ENCODE measurements at regions not wholly inside any gene's neighbourhood (a gene's known extent, or its start where the extent isn't known, plus 50 kb on each side); places are given as distances from the start of the nearest gene placed in this dataset.

DNA sequence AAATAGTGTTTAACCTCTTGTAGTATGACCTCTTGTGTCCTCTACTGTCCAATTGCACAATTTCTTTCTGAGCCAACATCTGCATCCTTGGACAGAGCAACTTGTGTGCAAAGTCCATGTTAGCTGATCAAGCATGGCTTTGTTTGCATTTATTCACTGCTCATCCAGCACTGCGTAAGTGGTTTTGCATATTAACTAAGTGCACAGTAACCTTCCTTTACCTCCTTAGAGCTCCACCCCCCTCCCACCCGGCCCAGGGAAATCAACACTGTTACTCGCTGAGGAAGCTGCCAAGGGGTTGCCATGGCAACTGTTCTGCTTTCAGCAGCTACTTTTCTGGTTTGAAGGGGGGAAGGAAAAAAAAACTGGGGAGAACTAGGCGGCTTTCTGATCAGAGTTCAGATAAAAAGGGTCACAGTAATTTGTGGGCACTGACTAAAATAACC is 153.5 kb upstream of the KLF12 start:
- WGBS (ENCODE audit: low lambda C conversion rate), result 0% methylated on average over 4 of the region's 4 CpGs
- BruUV-seq (replicated peaks), result no TSS peak
- no peaks in the 10 kb centered on the region for H3K36me3 ChIP-seq (replicated peaks in 1 of 2; ENCODE audit: control insufficient read depth in 1 of 2, insufficient read depth in 2 of 2, low read length in 2 of 2)
- H2AFZ ChIP-seq (ENCODE audit: low read length), result no peak overlapping the region
- H3K4me3 ChIP-seq (replicated peaks in 1 of 3; ENCODE audit: insufficient read depth in 1 of 3, low read depth in 2 of 3, low read length in 3 of 3), result peak overlapping the region in 2 of 3 experiments; percentile 49 to 59; a peak in 5 of 6 replicates
- peaks cover 31% of the 10 kb centered on the region for H3K4me1 ChIP-seq (ENCODE audit: insufficient read depth, low read length)
- H3K9me3 ChIP-seq (ENCODE audit: low read length), result no peaks in the 10 kb centered on the region
- CTCF ChIA-PET (ENCODE audit: low intra/inter-chr PET ratio, low total read pairs), result interaction anchor here (1.0 kb wide), 1 partner anchor 453 kb away, joined by 5 read pairs; no protein-coding TSS in a partner anchor
- H3K4me2 ChIP-seq (ENCODE audit: low read depth, low read length), result peak overlapping the region; percentile 97
- POLR2A ChIA-PET, result no interaction called here
- H3K27me3 ChIP-seq (ENCODE audit: control insufficient read depth in 1 of 2, insufficient read depth in 2 of 2, low read length in 2 of 2), result no peaks in the 10 kb centered on the region
- H4K20me1 ChIP-seq (ENCODE audit: insufficient read depth, low read length), result no peaks in the 10 kb centered on the region
- FAIRE-seq (peak; percentile 88), ATAC-seq (peak; percentile 81), DNase-seq (ENCODE audit: low spot score) (peak; percentile 89)
- H3K9ac ChIP-seq (ENCODE audit: insufficient read depth, low read depth, low read length), result peak overlapping the region; percentile 59; the same call in 1 of the 2 replicates
- H3K79me2 ChIP-seq (ENCODE audit: insufficient read depth, low read length), result no peaks in the 10 kb centered on the region
- in situ Hi-C loops (cut with HindIII; ENCODE audit: extremely low pct_ligation_motif_present, low pct_unique_long_range_greater_than_20kb), result loop anchor here (10.0 kb wide), 3 partner anchors 263 to 533 kb away; no protein-coding TSS in a partner anchor
- intact Hi-C loops (cut with micrococcal nuclease; ENCODE audit: unreplicated experiment), result loop anchor here (1.0 to 5.0 kb wide), 9 partner anchors 37 to 533 kb away; no protein-coding TSS in a partner anchor
- peak overlapping the region; percentile 57 for H3K27ac ChIP-seq (ENCODE audit: extremely low read length, insufficient read depth, low read length)
- TF ChIP-seq LCORL (IDR thresholded peaks at IDR 0.05) (no peak), LCORL (CRISPR knock-in tag; IDR thresholded peaks at IDR 0.05) (0 out of 2 replicates have a peak, but pooled peaks have one; percentile 48), TRIM24 (CRISPR knock-in tag; IDR thresholded peaks at IDR 0.05) (peak; percentile 73; the same call in 1 of the 2 replicates), ZNF839 (CRISPR knock-in tag; IDR thresholded peaks at IDR 0.05; ENCODE audit: borderline replicate concordance) (no peak), CBX5 (CRISPR knock-in tag; IDR thresholded peaks at IDR 0.05; ENCODE audit: borderline replicate concordance) (peak; percentile 74; the same call in 1 of the 2 replicates), MIER3 (CRISPR knock-in tag; IDR thresholded peaks at IDR 0.05; ENCODE audit: borderline replicate concordance) (peak; percentile 89), SOX13 (IDR thresholded peaks at IDR 0.05) (no peak), SOX13 (CRISPR knock-in tag; conservative IDR thresholded peaks at IDR 0.05 in 1 of 2, IDR thresholded peaks at IDR 0.05 in 1 of 2) (peak in 1 of 2 experiments; percentile 89; a peak in 2 of 4 replicates), TBX3 (IDR thresholded peaks at IDR 0.05; ENCODE audit: borderline replicate concordance) (peak; percentile 31; the same call in 1 of the 2 replicates), NR2F1 (CRISPR knock-in tag; IDR thresholded peaks at IDR 0.05) (peak; percentile 75 to 89), RARA (CRISPR knock-in tag; IDR thresholded peaks at IDR 0.05) (peak; percentile 89), HDAC2 (CRISPR knock-in tag; IDR thresholded peaks at IDR 0.05) (peak; percentile 92), NCOA2 (CRISPR knock-in tag; IDR thresholded peaks at IDR 0.05) (peak; percentile 87), TBX2 (CRISPR knock-in tag; IDR thresholded peaks at IDR 0.05; ENCODE audit: borderline replicate concordance) (peak; percentile 45; the same call in 1 of the 2 replicates), MIXL1 (CRISPR knock-in tag; IDR thresholded peaks at IDR 0.05) (peak; percentile 83), SOX5 (CRISPR knock-in tag; IDR thresholded peaks at IDR 0.05; ENCODE audit: borderline replicate concordance) (peak; percentile 76; the same call in 1 of the 2 replicates)
- TF ChIP-seq, protein P1, sequence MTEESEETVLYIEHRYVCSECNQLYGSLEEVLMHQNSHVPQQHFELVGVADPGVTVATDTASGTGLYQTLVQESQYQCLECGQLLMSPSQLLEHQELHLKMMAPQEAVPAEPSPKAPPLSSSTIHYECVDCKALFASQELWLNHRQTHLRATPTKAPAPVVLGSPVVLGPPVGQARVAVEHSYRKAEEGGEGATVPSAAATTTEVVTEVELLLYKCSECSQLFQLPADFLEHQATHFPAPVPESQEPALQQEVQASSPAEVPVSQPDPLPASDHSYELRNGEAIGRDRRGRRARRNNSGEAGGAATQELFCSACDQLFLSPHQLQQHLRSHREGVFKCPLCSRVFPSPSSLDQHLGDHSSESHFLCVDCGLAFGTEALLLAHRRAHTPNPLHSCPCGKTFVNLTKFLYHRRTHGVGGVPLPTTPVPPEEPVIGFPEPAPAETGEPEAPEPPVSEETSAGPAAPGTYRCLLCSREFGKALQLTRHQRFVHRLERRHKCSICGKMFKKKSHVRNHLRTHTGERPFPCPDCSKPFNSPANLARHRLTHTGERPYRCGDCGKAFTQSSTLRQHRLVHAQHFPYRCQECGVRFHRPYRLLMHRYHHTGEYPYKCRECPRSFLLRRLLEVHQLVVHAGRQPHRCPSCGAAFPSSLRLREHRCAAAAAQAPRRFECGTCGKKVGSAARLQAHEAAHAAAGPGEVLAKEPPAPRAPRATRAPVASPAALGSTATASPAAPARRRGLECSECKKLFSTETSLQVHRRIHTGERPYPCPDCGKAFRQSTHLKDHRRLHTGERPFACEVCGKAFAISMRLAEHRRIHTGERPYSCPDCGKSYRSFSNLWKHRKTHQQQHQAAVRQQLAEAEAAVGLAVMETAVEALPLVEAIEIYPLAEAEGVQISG (CRISPR knock-in tag; IDR thresholded peaks at IDR 0.05), result peak; percentile 38; the same call in 1 of the 2 replicates
- TF ChIP-seq, protein P2, sequence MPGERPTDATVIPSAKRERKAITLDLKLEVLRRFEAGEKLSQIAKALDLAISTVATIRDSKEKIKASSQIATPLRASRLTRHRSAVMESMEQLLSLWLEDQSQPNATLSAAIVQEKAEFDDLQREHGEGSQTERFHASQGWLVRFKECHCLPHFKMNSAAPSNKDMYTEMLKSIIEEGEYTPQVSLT (CRISPR knock-in tag; IDR thresholded peaks at IDR 0.05; ENCODE audit: borderline replicate concordance, low read depth), result no peak
- TF ChIP-seq, protein P3, sequence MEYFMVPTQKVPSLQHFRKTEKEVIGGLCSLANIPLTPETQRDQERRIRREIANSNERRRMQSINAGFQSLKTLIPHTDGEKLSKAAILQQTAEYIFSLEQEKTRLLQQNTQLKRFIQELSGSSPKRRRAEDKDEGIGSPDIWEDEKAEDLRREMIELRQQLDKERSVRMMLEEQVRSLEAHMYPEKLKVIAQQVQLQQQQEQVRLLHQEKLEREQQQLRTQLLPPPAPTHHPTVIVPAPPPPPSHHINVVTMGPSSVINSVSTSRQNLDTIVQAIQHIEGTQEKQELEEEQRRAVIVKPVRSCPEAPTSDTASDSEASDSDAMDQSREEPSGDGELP (IDR thresholded peaks at IDR 0.05; ENCODE audit: borderline replicate concordance, low read depth), result peak; percentile 10; the same call in 1 of the 2 replicates
- TF ChIP-seq, protein P4, sequence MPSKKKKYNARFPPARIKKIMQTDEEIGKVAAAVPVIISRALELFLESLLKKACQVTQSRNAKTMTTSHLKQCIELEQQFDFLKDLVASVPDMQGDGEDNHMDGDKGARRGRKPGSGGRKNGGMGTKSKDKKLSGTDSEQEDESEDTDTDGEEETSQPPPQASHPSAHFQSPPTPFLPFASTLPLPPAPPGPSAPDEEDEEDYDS (CRISPR knock-in tag; IDR thresholded peaks at IDR 0.05), result peak; percentile 40; the same call in 1 of the 2 replicates
